C4-2B (cell line): ENCODE measurements at regions not wholly inside any gene's neighbourhood (a gene's known extent, or its start where the extent isn't known, plus 50 kb on each side); places are given as distances from the start of the nearest gene placed in this dataset.
"Not testable (repeated sequence)": the region's sequence is repeated elsewhere in the genome, so short reads cannot be mapped to it uniquely, and the experiment has no call there.

ENCODE experiments used
- H3K27ac ChIP-seq: fragments of 450-650 bp; 2 replicates; pipeline ENCODE4 v1.5.1; 2017
- CTCF ChIP-seq: fragments of 450-650 bp; conservative IDR thresholded peaks from 2 replicates; pipeline ENCODE4 v1.5.1; 2017; ENCODE audit warnings: mild to moderate bottlenecking
- ZFX ChIP-seq: fragments of 450-650 bp; IDR thresholded peaks from 2 replicates; pipeline ENCODE4 v1.6.1; 2017

GRCh38 chr13:58313219-58313618 is 681.7 kb downstream of the PCDH17 start:
- H3K27ac ChIP-seq = no peak overlapping the region
- no peak for TF ChIP-seq ZFX
- no peak for TF ChIP-seq CTCF

GRCh38 chr13:58318495-58319167 is 687.1 kb downstream of the PCDH17 start:
- no peak for TF ChIP-seq ZFX
- no peak for TF ChIP-seq CTCF
- no peak overlapping the region for H3K27ac ChIP-seq

GRCh38 chr13:58324161-58324560 is 692.6 kb downstream of the PCDH17 start:
- TF ChIP-seq CTCF (no peak), ZFX (no peak)
- H3K27ac ChIP-seq = no peak overlapping the region

- H3K27ac ChIP-seq = no peak overlapping the region
- TF ChIP-seq ZFX (no peak), CTCF (no peak)
Measured at GRCh38 chr13:58329746-58330145, 698.2 kb downstream of the PCDH17 start.

GRCh38 chr13:58340895-58341294 is 709.4 kb downstream of the PCDH17 start:
- H3K27ac ChIP-seq = no peak overlapping the region
- TF ChIP-seq ZFX (no peak), CTCF (no peak)

GRCh38 chr13:58341318-58341717 is 709.8 kb downstream of the PCDH17 start:
- TF ChIP-seq ZFX (no peak), CTCF (no peak)
- no peak overlapping the region for H3K27ac ChIP-seq

- H3K27ac ChIP-seq = no peak overlapping the region
- TF ChIP-seq CTCF (no peak), ZFX (no peak)
Measured at GRCh38 chr13:58343076-58343475, 711.5 kb downstream of the PCDH17 start.

GRCh38 chr13:58352100-58352499 is 720.6 kb downstream of the PCDH17 start:
- H3K27ac ChIP-seq = not testable (repeated sequence)
